HUES64 (cell line): ENCODE measurements at regions not wholly inside any gene's neighbourhood (a gene's known extent, or its start where the extent isn't known, plus 50 kb on each side); places are given as distances from the start of the nearest gene placed in this dataset.

ENCODE experiments used
- H3K27ac ChIP-seq: 2 replicates; pipeline ENCODE4 v1.7.0; 2013; ENCODE audit warnings: low read depth, low read length, inconsistent platforms
- H3K27me3 ChIP-seq: 2 replicates; pipeline ENCODE4 v1.6.1; 2013; ENCODE audit warnings: mild to moderate bottlenecking, low read length; ENCODE audit not compliant: insufficient read depth
- H3K36me3 ChIP-seq: 2 replicates; pipeline ENCODE4 v1.6.1; 2013; ENCODE audit warnings: mild to moderate bottlenecking, low read length; ENCODE audit not compliant: insufficient read depth
- H3K4me1 ChIP-seq: 2 replicates; pipeline ENCODE4 v1.6.1; 2013; ENCODE audit warnings: mild to moderate bottlenecking, low read length, moderate library complexity; ENCODE audit not compliant: insufficient read depth
- H3K4me3 ChIP-seq: 2 replicates; pipeline ENCODE4 v1.5.1; 2013; ENCODE audit warnings: mild to moderate bottlenecking, low read length, moderate library complexity
- H3K9ac ChIP-seq: 2 replicates; pipeline ENCODE4 v1.6.1; 2013; ENCODE audit warnings: mild to moderate bottlenecking, low read depth, low read length
- H3K9me3 ChIP-seq: 2 replicates; pipeline ENCODE4 v1.6.1; 2013; ENCODE audit warnings: low read depth, low read length; ENCODE audit not compliant: insufficient read depth
- WGBS: fragments of 150-250, 120-280 bp; methylation state at CpG from one replicate; pipeline ENCODE4 v1.1.7; 2013; ENCODE audit warnings: missing lambda C conversion rate; 5-methylcytosine and 5-hydroxymethylcytosine counted together

DNA sequence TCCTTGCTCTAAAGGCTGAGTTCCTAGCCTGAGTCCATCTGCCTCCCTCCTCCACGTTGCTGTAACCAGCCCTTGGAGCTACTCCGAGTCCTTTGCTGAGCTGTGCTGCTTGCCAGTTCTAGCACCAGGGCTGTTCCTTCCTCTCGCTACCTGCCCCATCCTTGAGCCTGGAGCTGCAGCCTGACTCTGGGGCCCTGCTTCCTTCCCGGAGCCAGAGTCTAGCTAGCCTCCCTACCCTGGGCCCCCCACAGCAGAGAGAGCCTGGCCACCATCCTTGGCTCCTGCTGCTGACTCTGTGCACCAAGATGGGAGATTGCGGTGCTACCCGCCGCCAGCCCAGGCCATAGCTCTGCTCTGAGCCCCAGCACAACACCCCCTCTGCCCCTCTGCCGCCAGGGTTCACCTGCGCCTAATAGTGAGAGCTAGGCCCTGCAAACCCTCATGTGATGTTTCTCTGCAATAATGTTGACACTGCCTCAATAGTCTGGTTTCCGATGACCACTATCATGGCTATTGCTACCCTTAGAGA, 135.9 kb upstream of the ASB18 start:
- no peak overlapping the region for H3K4me3 ChIP-seq
- H3K27me3 ChIP-seq, result no peaks in the 10 kb centered on the region
- H3K9me3 ChIP-seq, result no peaks in the 10 kb centered on the region
- H3K4me1 ChIP-seq, result peaks cover 16% of the 10 kb centered on the region
- no peak overlapping the region for H3K27ac ChIP-seq
- no peak overlapping the region for H3K9ac ChIP-seq
- H3K36me3 ChIP-seq, result no peaks in the 10 kb centered on the region
- 94% methylated on average over 10 of the region's 10 CpGs for WGBS

- 89% methylated on average over 20 of the region's 20 CpGs for WGBS
- no peaks in the 10 kb centered on the region for H3K9me3 ChIP-seq
- H3K27ac ChIP-seq, result no peak overlapping the region
- H3K4me3 ChIP-seq, result no peak overlapping the region
- H3K4me1 ChIP-seq, result peaks cover 16% of the 10 kb centered on the region
- no peaks in the 10 kb centered on the region for H3K27me3 ChIP-seq
- H3K9ac ChIP-seq, result no peak overlapping the region
- no peaks in the 10 kb centered on the region for H3K36me3 ChIP-seq
These were observed 136.6 kb upstream of the ASB18 start for GRCh38 chr2:236400594-236401360.

- Histone ChIP-seq H3K36me3 (no peaks in the 10 kb centered on the region), H3K9me3 (no peaks in the 10 kb centered on the region), H3K4me3 (no peak overlapping the region), H3K27ac (no peak overlapping the region), H3K9ac (no peak overlapping the region), H3K4me1 (peaks cover 16% of the 10 kb centered on the region), H3K27me3 (no peaks in the 10 kb centered on the region)
- WGBS, result 76% methylated on average over 12 of the region's 12 CpGs
These were observed 138.0 kb upstream of the ASB18 start for GRCh38 chr2:236402033-236402790.

GRCh38 chr2:236403125-236403524, 138.9 kb upstream of the ASB18 start:
- Histone ChIP-seq H3K4me3 (no peak overlapping the region), H3K36me3 (no peaks in the 10 kb centered on the region), H3K27ac (no peak overlapping the region), H3K9me3 (no peaks in the 10 kb centered on the region), H3K4me1 (peaks cover 12% of the 10 kb centered on the region), H3K9ac (no peak overlapping the region), H3K27me3 (no peaks in the 10 kb centered on the region)
- 88% methylated on average over 4 of the region's 4 CpGs for WGBS

DNA sequence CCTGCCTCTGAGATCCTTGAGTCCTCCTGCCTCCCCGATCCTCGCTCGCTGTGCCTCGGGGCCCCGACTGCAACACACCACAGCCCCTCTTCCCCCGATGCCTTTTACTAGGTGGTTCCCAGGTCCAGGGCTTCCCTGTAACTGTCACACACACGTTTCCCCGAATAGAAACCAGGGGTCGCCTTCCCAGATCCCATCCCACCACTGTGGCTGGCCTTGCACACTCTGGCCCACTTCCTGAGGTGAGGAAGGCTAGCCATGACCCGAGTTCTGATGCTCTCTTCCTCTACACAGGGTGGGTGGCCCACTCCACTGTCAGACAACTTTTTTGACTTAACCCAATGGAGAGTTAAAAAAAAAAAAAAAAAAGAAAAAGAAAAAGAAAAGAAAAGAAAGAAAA, 139.6 kb upstream of the ASB18 start:
- H3K4me1 ChIP-seq, result peaks cover 12% of the 10 kb centered on the region
- 96% methylated on average over 10 of the region's 10 CpGs for WGBS
- H3K9ac ChIP-seq, result no peak overlapping the region
- H3K4me3 ChIP-seq, result no peak overlapping the region
- H3K36me3 ChIP-seq, result no peaks in the 10 kb centered on the region
- H3K27me3 ChIP-seq, result no peaks in the 10 kb centered on the region
- no peaks in the 10 kb centered on the region for H3K9me3 ChIP-seq
- no peak overlapping the region for H3K27ac ChIP-seq

- H3K27ac ChIP-seq, result no peak overlapping the region
- 95% methylated on average over 6 of the region's 6 CpGs for WGBS
- no peaks in the 10 kb centered on the region for H3K36me3 ChIP-seq
- H3K4me3 ChIP-seq, result no peak overlapping the region
- peaks cover 12% of the 10 kb centered on the region for H3K4me1 ChIP-seq
- H3K27me3 ChIP-seq, result no peaks in the 10 kb centered on the region
- H3K9ac ChIP-seq, result no peak overlapping the region
- no peaks in the 10 kb centered on the region for H3K9me3 ChIP-seq
These were observed 140.1 kb upstream of the ASB18 start for GRCh38 chr2:236404346-236404745.

DNA sequence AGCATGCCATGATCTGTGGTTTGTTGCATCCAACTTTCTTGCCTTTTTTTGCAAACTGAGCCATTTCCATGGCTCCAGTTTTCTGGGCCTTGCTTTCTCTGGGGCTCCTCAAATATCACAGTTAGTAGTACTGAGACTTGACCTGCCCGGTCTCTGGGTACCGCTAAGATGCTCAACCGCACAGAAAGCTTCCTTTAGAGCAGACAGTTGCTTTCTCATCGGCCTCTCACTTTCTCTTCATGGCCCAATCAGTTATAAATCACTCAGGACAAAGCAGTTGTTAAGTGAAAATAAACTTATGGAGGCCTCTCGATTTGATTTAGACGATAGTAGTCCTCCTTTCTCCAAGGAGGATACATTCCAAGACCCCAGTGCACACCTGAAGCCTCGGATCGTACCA, 141.2 kb upstream of the ASB18 start:
- WGBS, result 97% methylated on average over 8 of the region's 8 CpGs
- H3K4me1 ChIP-seq, result peaks cover 12% of the 10 kb centered on the region
- H3K36me3 ChIP-seq, result no peaks in the 10 kb centered on the region
- H3K9ac ChIP-seq, result no peak overlapping the region
- H3K9me3 ChIP-seq, result no peaks in the 10 kb centered on the region
- no peak overlapping the region for H3K4me3 ChIP-seq
- no peak overlapping the region for H3K27ac ChIP-seq
- no peaks in the 10 kb centered on the region for H3K27me3 ChIP-seq

DNA sequence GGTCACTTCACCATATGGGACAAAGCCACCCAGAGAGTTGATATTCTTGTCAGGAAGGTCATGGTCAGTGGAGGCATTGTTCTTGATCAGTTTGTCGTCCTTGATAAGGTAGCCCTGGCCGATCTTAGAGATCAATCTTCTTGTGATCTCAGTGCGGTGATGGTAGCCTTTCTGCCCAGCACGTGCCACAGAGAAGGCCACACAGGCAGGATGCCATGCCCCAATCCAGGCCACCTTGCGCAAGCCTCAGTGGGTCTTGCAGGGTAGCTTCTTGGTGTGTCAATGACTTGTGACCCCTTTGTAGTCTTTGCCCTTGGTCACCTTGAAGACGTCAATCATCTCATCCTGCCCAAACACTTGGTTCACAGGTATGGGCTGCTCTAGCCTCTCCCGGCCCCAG, 143.9 kb upstream of the ASB18 start:
- Histone ChIP-seq H3K27me3 (no peaks in the 10 kb centered on the region), H3K27ac (no peak overlapping the region), H3K36me3 (no peaks in the 10 kb centered on the region), H3K9me3 (no peaks in the 10 kb centered on the region), H3K9ac (no peak overlapping the region), H3K4me1 (no peaks in the 10 kb centered on the region), H3K4me3 (no peak overlapping the region)
- 98% methylated on average over 7 of the region's 7 CpGs for WGBS

DNA sequence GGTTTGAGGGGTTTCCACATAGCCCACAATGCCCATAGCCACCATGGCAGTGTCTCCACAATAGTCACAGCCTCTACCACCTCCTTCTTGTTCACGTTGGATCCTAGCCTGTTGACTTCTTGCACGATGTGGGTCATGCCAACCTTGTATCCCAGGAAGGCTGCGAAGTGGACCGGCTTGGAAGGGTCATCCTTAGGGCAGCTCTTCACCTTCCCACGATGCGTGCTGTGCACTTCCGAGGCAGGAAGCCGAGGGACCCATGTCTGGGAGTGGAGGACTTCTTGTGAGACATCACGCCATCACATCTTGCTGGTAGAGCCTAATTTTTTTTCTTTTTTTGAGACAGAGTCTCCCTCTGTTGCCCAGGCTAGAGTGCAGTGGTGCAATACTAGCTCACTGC, 144.6 kb upstream of the ASB18 start:
- H3K9ac ChIP-seq, result no peak overlapping the region
- no peaks in the 10 kb centered on the region for H3K36me3 ChIP-seq
- no peak overlapping the region for H3K27ac ChIP-seq
- no peaks in the 10 kb centered on the region for H3K4me1 ChIP-seq
- no peaks in the 10 kb centered on the region for H3K9me3 ChIP-seq
- WGBS, result 97% methylated on average over 9 of the region's 9 CpGs
- no peak overlapping the region for H3K4me3 ChIP-seq
- H3K27me3 ChIP-seq, result no peaks in the 10 kb centered on the region

GRCh38 chr2:236415684-236416444, 151.7 kb upstream of the ASB18 start:
- H3K9me3 ChIP-seq, result no peaks in the 10 kb centered on the region
- WGBS, result 75% methylated on average over 5 of the region's 7 CpGs

GRCh38 chr2:236417150-236417549, 152.5 kb upstream of the ACKR3 start:
- H3K9ac ChIP-seq, result no peak overlapping the region

More at GRCh38 chr2:236415684-236416444, 151.7 kb upstream of the ASB18 start:
- no peaks in the 10 kb centered on the region for H3K36me3 ChIP-seq
- H3K4me1 ChIP-seq, result no peaks in the 10 kb centered on the region
- no peak overlapping the region for H3K4me3 ChIP-seq
- H3K27ac ChIP-seq, result no peak overlapping the region
- no peak overlapping the region for H3K9ac ChIP-seq
- H3K27me3 ChIP-seq, result no peaks in the 10 kb centered on the region

More at GRCh38 chr2:236417150-236417549, 152.5 kb upstream of the ACKR3 start:
- H3K4me1 ChIP-seq, result no peaks in the 10 kb centered on the region
- no peak overlapping the region for H3K27ac ChIP-seq
- 93% methylated on average over 6 of the region's 6 CpGs for WGBS
- no peaks in the 10 kb centered on the region for H3K36me3 ChIP-seq
- no peak overlapping the region for H3K4me3 ChIP-seq
- H3K27me3 ChIP-seq, result no peaks in the 10 kb centered on the region
- no peaks in the 10 kb centered on the region for H3K9me3 ChIP-seq
